GM12874 (cell line): ENCODE measurements at regions not wholly inside any gene's neighbourhood (a gene's known extent, or its start where the extent isn't known, plus 50 kb on each side); places are given as distances from the start of the nearest gene placed in this dataset.

Experiments used
- TF ChIP-seq, protein P1 (sequence below): IDR thresholded peaks from 2 replicates; pipeline ENCODE4 v1.5.1; 2011; ENCODE audit warnings: low read depth, mild to moderate bottlenecking, control low read depth, low read length, moderate library complexity; ENCODE audit not compliant: insufficient read depth

DNA sequence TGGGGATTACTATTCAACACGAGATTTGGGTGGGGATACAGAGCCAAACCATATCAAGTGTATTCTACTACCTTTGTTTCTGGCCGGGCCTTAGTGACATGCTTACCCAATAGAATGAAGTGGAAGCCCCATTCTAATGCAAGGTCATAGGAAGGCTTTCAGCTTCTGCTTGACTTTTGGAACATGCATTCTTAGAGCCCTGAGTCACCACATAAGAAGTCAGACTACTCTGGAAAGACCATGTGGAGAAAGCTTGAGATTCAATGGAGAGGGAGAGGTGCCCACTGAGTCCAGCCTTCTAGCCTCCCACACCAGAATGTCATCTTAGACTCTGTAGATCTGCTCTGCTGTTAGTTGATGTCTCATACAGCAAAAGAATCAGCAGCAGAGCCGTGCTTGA, 155.7 kb upstream of the FBN2 start:
- TF ChIP-seq, protein P1, sequence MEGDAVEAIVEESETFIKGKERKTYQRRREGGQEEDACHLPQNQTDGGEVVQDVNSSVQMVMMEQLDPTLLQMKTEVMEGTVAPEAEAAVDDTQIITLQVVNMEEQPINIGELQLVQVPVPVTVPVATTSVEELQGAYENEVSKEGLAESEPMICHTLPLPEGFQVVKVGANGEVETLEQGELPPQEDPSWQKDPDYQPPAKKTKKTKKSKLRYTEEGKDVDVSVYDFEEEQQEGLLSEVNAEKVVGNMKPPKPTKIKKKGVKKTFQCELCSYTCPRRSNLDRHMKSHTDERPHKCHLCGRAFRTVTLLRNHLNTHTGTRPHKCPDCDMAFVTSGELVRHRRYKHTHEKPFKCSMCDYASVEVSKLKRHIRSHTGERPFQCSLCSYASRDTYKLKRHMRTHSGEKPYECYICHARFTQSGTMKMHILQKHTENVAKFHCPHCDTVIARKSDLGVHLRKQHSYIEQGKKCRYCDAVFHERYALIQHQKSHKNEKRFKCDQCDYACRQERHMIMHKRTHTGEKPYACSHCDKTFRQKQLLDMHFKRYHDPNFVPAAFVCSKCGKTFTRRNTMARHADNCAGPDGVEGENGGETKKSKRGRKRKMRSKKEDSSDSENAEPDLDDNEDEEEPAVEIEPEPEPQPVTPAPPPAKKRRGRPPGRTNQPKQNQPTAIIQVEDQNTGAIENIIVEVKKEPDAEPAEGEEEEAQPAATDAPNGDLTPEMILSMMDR = no peak

GRCh38 chr5:128695791-128696530, 157.9 kb upstream of the FBN2 start:
- TF ChIP-seq, protein P1 = peak; percentile 35; the same call in 1 of the 2 replicates

DNA sequence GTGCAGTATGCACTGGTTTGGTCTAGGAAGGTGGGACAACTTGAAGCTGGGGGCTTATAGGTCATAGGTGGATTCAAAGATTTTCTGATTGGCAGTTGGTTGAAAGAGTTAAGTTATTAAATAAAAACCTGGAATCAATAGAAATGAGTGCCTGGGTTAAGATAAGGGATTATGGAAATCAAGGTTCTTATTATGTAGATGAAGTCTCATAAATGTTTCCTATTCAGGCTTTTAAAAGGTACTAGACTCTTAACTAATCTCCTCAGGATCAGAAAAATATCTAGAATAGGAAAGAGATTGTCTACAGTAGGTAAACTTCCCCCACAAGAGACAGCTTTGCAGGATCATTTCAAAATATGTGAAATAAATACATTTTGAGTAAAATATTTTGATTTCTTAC, 163.3 kb upstream of the FBN2 start:
- TF ChIP-seq, protein P1 = no peak

- TF ChIP-seq, protein P1 = no peak
Observed at GRCh38 chr5:128703322-128703721, 165.3 kb upstream of the FBN2 start.

GRCh38 chr5:128706269-128706668, 168.2 kb upstream of the FBN2 start:
- TF ChIP-seq, protein P1 = no peak

- TF ChIP-seq, protein P1 = no peak
Observed at GRCh38 chr5:128708841-128709240, 170.8 kb upstream of the FBN2 start.

DNA sequence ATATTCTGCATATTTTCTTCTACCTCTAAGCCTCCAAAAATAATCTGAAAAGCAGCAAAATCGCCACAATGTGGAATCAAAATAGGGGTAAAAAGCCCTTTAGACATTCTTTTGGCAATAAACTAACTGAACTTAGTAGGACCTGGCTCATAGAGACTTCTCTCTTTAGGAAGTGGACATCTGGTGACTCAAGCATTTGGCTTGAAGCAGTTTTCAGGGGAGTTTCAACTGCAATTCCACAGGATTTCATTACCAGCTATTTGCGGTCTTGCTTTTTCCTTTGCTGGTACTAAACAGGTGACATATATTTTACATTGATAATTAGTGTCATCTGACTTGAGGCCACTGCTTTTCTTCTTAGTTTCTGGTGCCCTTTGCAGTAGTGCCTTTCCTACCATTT, 173.2 kb upstream of the FBN2 start:
- TF ChIP-seq, protein P1 = no peak

DNA sequence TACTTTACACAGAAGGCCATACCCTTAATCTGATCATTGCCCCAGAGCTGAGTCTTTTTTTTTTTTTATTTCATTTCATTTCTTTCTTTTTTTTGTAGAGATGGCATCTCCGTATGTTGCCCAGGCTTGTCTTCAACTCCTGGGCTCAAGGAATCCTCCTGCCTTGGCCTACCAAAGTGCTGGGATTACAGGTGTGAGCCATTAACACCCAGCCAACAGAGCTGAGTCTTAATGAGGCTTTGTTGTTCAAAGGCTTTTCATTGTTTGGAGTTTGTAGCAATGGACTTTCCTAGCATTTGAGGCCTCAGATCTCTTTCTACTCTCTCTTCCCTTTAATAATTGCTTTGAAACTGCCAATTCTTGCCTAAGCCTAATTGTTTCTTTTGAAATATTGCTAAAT, 176.5 kb upstream of the FBN2 start:
- TF ChIP-seq, protein P1 = no peak
